ENCODE measurements at regions not wholly inside any gene's neighbourhood (a gene's known extent, or its start where the extent isn't known, plus 50 kb on each side); places are given as distances from the start of the nearest gene placed in this dataset.

DNA sequence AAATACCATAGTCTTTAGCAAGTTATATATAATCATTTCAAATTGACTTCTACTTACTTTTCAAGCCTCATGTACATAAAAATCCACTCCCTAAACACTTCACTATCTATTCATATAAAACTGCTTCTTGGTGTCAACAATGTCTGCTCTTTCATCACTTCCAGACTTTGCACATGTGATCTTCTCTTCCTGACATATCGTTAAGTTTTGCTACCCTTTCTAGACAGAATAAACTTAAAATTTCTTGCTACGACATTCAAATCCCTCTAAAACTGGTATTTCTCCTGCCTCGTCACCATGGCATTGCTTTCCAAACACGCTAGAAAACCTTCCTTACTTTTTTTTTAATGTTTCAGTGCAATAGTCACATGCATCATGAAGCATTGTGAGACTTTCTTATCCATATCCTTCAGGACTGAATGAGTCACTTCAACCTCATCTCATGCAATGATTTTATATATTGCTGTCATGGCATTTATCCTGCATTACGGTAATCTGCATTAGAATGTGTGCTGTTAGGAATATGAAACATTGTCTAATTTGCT is 122.8 kb downstream of the GMNC start:
- Histone ChIP-seq H3K4me3 (ENCODE audit: severe bottlenecking) (no peak overlapping the region), H3K9me3 (ENCODE audit: severe bottlenecking) (no peaks in the 10 kb centered on the region), H3K27me3 (ENCODE audit: insufficient read depth, poor library complexity, severe bottlenecking) (no peaks in the 10 kb centered on the region), H3K36me3 (ENCODE audit: low read depth) (no peaks in the 10 kb centered on the region), H3K4me1 (ENCODE audit: insufficient read depth, poor library complexity, severe bottlenecking) (no peaks in the 10 kb centered on the region), H3K27ac (ENCODE audit: poor library complexity, severe bottlenecking) (no peak overlapping the region)
- ATAC-seq (ENCODE audit: low read depth): no peak
- DNase-seq (ENCODE audit: low spot score): no peak
- TF ChIP-seq, protein P1, sequence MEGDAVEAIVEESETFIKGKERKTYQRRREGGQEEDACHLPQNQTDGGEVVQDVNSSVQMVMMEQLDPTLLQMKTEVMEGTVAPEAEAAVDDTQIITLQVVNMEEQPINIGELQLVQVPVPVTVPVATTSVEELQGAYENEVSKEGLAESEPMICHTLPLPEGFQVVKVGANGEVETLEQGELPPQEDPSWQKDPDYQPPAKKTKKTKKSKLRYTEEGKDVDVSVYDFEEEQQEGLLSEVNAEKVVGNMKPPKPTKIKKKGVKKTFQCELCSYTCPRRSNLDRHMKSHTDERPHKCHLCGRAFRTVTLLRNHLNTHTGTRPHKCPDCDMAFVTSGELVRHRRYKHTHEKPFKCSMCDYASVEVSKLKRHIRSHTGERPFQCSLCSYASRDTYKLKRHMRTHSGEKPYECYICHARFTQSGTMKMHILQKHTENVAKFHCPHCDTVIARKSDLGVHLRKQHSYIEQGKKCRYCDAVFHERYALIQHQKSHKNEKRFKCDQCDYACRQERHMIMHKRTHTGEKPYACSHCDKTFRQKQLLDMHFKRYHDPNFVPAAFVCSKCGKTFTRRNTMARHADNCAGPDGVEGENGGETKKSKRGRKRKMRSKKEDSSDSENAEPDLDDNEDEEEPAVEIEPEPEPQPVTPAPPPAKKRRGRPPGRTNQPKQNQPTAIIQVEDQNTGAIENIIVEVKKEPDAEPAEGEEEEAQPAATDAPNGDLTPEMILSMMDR (IDR thresholded peaks at IDR 0.05; ENCODE audit: poor library complexity, severe bottlenecking): no peak

DNA sequence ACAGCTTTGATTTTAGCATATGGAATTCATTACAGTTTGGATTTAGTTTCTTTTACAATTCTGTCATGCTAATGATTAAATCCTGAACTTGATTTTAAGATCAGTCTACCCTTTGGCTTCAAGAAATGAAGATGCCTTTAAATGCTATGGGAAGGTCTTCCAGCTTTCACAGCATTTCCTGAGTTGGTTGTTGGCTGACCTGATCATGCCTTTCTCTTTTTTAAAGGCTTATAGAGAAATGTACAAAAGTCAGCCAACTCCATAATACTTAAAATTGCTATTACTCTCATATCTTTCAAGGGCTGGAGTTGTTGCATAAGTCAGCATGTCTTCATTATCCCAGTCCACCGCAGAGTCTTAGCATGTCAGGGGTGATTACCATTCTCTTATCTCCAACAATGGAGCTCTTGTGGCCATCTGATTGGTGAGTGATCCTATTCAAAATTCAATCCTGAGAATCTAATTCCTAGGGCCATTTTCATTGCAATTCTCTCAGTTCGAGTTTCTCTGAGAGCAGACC is 123.8 kb downstream of the GMNC start:
- Histone ChIP-seq H3K27me3 (ENCODE audit: insufficient read depth, poor library complexity, severe bottlenecking) (no peaks in the 10 kb centered on the region), H3K4me1 (ENCODE audit: insufficient read depth, poor library complexity, severe bottlenecking) (no peaks in the 10 kb centered on the region), H3K9me3 (ENCODE audit: severe bottlenecking) (no peaks in the 10 kb centered on the region), H3K36me3 (ENCODE audit: low read depth) (no peaks in the 10 kb centered on the region), H3K27ac (ENCODE audit: poor library complexity, severe bottlenecking) (no peak overlapping the region), H3K4me3 (ENCODE audit: severe bottlenecking) (no peak overlapping the region)
- TF ChIP-seq, protein P1 (IDR thresholded peaks at IDR 0.05; ENCODE audit: poor library complexity, severe bottlenecking): no peak
- DNase-seq (ENCODE audit: low spot score) (no peak), ATAC-seq (ENCODE audit: low read depth) (no peak)

DNA sequence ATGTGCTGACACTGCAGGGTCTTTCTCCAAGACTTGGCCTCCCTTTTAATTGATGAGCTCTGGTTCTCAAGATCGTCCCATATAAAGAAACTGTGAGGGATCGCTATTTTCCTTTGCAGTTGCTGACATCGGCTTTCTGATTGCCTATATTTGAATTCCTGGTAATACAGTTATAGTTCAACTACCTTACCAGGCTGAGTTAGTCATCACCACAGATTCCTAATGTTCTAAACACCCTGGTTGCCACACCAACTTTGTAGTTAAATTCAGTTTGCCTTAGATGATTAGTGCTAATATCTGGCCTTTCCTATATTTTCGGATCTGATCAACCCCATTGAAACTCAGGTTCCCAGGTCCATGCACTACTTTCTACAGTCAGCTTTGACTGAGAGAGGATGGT is 125.0 kb downstream of the GMNC start:
- TF ChIP-seq, protein P1 (IDR thresholded peaks at IDR 0.05; ENCODE audit: poor library complexity, severe bottlenecking): no peak
- H3K36me3 ChIP-seq (ENCODE audit: low read depth): no peaks in the 10 kb centered on the region
- no peak overlapping the region for H3K4me3 ChIP-seq (ENCODE audit: severe bottlenecking)
- no peaks in the 10 kb centered on the region for H3K9me3 ChIP-seq (ENCODE audit: severe bottlenecking)
- DNase-seq (ENCODE audit: low spot score): no peak
- no peaks in the 10 kb centered on the region for H3K27me3 ChIP-seq (ENCODE audit: insufficient read depth, poor library complexity, severe bottlenecking)
- H3K4me1 ChIP-seq (ENCODE audit: insufficient read depth, poor library complexity, severe bottlenecking): no peaks in the 10 kb centered on the region
- ATAC-seq (ENCODE audit: low read depth): no peak
- H3K27ac ChIP-seq (ENCODE audit: poor library complexity, severe bottlenecking): no peak overlapping the region

DNA sequence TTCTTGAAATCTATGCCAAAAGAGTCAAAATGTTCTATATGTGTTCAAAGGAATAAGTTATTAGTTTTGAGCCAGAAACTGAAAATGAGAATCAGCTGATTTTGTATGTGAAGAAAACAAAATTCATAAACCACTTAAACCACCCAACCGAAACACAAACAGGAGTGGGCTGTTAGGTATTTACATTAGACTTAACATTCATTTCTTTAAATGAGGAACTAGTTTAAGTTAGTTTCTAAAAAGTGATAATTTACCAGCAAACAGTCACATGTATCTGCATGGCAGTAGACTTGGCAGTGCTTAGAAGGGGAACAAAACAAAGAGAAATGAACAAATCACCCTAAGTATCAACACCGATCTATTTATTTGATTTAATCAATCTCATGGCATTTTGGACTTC is 128.0 kb downstream of the GMNC start:
- ATAC-seq (ENCODE audit: low read depth): no peak
- no peaks in the 10 kb centered on the region for H3K4me1 ChIP-seq (ENCODE audit: insufficient read depth, poor library complexity, severe bottlenecking)

More for the DNA sequence above, 128.0 kb downstream of the GMNC start:
- Histone ChIP-seq H3K9me3 (ENCODE audit: severe bottlenecking) (no peaks in the 10 kb centered on the region), H3K4me3 (ENCODE audit: severe bottlenecking) (no peak overlapping the region), H3K27ac (ENCODE audit: poor library complexity, severe bottlenecking) (no peak overlapping the region), H3K27me3 (ENCODE audit: insufficient read depth, poor library complexity, severe bottlenecking) (no peaks in the 10 kb centered on the region), H3K36me3 (ENCODE audit: low read depth) (no peaks in the 10 kb centered on the region)
- DNase-seq (ENCODE audit: low spot score): no peak
- TF ChIP-seq, protein P1 (IDR thresholded peaks at IDR 0.05; ENCODE audit: poor library complexity, severe bottlenecking): no peak
